OCI-LY3 (cell line): ENCODE measurements at regions not wholly inside any gene's neighbourhood (a gene's known extent, or its start where the extent isn't known, plus 50 kb on each side); places are given as distances from the start of the nearest gene placed in this dataset.

Experiments used
- H2AFZ ChIP-seq: fragments of 200-600, 300-600 bp; shearing (Covaris generic); 2 replicates; pipeline ENCODE4 v1.6.0; 2014; ENCODE audit warnings: antibody characterized with exemption, low read depth, low read length
- H3K27ac ChIP-seq: fragments of 200-600, 300-600 bp; sonication (generic); 2 replicates; pipeline ENCODE4 v1.5.1; 2014; ENCODE audit warnings: mild to moderate bottlenecking, low read length, moderate library complexity, mixed read lengths
- H3K27me3 ChIP-seq: fragments of 200-600, 300-600 bp; sonication (generic); 2 replicates; pipeline ENCODE4 v1.6.1; 2014; ENCODE audit warnings: low read depth, low read length, mixed read lengths
- H3K36me3 ChIP-seq: fragments of 200-600, 300-600 bp; sonication (generic); replicated peaks from 2 replicates; pipeline ENCODE3; 2014; ENCODE audit warnings: low read depth, low read length, mixed read lengths
- H3K4me1 ChIP-seq: fragments of 300-600, 200-600 bp; sonication (generic); 2 replicates; pipeline ENCODE4 v1.6.1; 2014; ENCODE audit warnings: low read length, mixed read lengths
- H3K4me2 ChIP-seq: fragments of 200-600, 300-600 bp; sonication (generic); 2 replicates; pipeline ENCODE4 v1.6.1; 2014; ENCODE audit warnings: low read length, mixed read lengths
- H3K4me3 ChIP-seq: fragments of 300-600, 200-600 bp; sonication (generic); 2 replicates; pipeline ENCODE4 v1.5.1; 2014; ENCODE audit warnings: antibody characterized with exemption, mild to moderate bottlenecking, low read length, moderate library complexity
- H3K79me2 ChIP-seq: fragments of 300-600, 200-600 bp; shearing (Covaris generic); 2 replicates; pipeline ENCODE4 v1.6.1; 2014; ENCODE audit warnings: mild to moderate bottlenecking, low read length, mixed read lengths
- H3K9ac ChIP-seq: fragments of 300-600, 200-600 bp; shearing (Covaris generic); 2 replicates; pipeline ENCODE4 v1.6.0; 2014; ENCODE audit warnings: mild to moderate bottlenecking, low read length, moderate library complexity
- H3K9me3 ChIP-seq: fragments of 200-600, 300-600 bp; shearing (Covaris generic); 2 replicates; pipeline ENCODE4 v1.6.1; 2014; ENCODE audit warnings: low read length, mixed read lengths; ENCODE audit not compliant: insufficient read depth
- H4K20me1 ChIP-seq: fragments of 200-600, 300-600 bp; sonication (generic); 2 replicates; pipeline ENCODE4 v1.6.1; 2016; ENCODE audit warnings: low read length, mixed read lengths; ENCODE audit not compliant: insufficient read depth
- EZH2phosphoT487 ChIP-seq: fragments of 200-600 bp; shearing (Covaris generic); IDR thresholded peaks from 2 replicates; pipeline ENCODE4 v1.6.1; 2018; ENCODE audit warnings: antibody characterized with exemption, mixed run types, low read depth
- TF ChIP-seq, protein P1 (sequence below): fragments of 200-600, 300-600 bp; sonication (generic); IDR thresholded peaks from 2 replicates; pipeline ENCODE4 v1.5.1; 2014; ENCODE audit warnings: antibody characterized with exemption, low read length, low read depth

DNA sequence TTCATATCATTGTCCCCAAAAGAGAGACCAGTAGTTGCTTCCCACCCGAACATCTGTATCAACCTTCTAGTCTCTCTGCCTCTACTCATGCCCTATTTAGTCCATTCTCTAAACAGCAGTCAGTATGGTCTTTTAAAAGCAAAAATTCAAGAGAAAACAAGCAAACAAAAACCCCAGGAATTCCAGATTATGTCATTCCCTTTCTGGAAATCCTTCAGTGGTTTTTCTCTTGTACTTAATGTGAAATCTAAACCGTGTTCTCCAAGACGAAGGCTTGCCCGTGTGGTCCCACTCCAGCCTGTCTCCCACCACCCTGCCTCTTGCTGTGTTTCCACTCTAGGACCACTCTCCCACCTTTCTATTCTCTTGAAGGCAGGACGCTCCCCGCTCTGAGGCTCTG lies 90.8 kb downstream of the TMEM30B start:
- H4K20me1 ChIP-seq = no peaks in the 10 kb centered on the region
- H3K9ac ChIP-seq = no peak overlapping the region
- no peak for TF ChIP-seq EZH2phosphoT487
- TF ChIP-seq, protein P1, sequence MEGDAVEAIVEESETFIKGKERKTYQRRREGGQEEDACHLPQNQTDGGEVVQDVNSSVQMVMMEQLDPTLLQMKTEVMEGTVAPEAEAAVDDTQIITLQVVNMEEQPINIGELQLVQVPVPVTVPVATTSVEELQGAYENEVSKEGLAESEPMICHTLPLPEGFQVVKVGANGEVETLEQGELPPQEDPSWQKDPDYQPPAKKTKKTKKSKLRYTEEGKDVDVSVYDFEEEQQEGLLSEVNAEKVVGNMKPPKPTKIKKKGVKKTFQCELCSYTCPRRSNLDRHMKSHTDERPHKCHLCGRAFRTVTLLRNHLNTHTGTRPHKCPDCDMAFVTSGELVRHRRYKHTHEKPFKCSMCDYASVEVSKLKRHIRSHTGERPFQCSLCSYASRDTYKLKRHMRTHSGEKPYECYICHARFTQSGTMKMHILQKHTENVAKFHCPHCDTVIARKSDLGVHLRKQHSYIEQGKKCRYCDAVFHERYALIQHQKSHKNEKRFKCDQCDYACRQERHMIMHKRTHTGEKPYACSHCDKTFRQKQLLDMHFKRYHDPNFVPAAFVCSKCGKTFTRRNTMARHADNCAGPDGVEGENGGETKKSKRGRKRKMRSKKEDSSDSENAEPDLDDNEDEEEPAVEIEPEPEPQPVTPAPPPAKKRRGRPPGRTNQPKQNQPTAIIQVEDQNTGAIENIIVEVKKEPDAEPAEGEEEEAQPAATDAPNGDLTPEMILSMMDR = no peak
- no peaks in the 10 kb centered on the region for H3K9me3 ChIP-seq
- peaks cover 7% of the 10 kb centered on the region; the same call in 1 of the 2 replicates for H3K4me1 ChIP-seq
- no peak overlapping the region for H3K4me3 ChIP-seq
- H3K27me3 ChIP-seq = peaks cover 10% of the 10 kb centered on the region
- H3K79me2 ChIP-seq = no peaks in the 10 kb centered on the region
- no peaks in the 10 kb centered on the region for H3K36me3 ChIP-seq
- no peak overlapping the region for H3K27ac ChIP-seq
- no peak overlapping the region for H3K4me2 ChIP-seq
- H2AFZ ChIP-seq = no peak overlapping the region

DNA sequence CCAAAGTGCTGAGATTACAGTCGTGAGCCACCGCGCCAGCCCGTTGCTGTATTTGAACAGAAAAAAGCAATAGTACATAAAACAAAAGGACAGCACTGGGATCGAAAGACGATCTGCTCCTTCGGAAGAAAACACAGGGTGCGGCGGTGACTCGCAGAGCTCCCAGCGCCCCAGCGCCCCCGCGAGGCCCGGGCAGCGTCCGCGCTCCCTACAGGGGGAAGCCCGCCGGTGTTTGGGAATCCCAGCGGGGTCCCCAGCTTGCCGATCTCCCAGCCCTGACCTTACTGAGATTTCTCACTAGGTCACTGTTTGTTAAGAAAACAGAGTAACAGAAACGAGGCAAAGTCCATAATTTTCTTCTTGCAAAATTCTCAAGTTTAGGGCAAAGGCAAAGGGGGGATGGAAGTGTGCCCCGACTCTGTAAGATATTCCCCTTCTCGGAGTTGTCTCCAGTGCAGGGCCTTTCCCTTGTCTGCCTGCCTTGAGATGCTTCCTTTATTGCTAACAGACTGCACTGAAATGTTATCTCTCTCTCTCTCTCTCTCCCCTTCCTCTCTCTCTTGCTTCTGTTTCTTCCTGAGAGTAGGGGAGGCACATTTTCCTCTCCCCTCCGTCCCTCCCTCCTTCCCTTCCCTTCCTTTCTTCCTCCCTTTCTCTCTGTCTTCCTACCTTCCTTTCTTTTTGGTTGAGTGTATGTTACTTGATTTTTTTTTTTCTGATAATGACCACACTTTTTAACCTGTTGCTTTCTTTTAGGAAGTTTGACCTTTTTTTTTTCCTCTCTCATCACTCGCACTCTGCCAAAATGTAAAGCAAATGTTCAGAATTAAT lies 91.9 kb downstream of the TMEM30B start:
- H3K79me2 ChIP-seq = no peaks in the 10 kb centered on the region
- TF ChIP-seq, protein P1 = peak; percentile 64
- no peak for TF ChIP-seq EZH2phosphoT487
- peak overlapping the region; percentile 77 for H3K4me3 ChIP-seq
- no peaks in the 10 kb centered on the region for H4K20me1 ChIP-seq
- peaks cover 7% of the 10 kb centered on the region; the same call in 1 of the 2 replicates for H3K4me1 ChIP-seq
- H3K9me3 ChIP-seq = no peaks in the 10 kb centered on the region
- H3K9ac ChIP-seq = peak overlapping the region; percentile 36
- no peak overlapping the region for H3K27ac ChIP-seq
- H3K4me2 ChIP-seq = peak overlapping the region; percentile 64
- peaks cover 16% of the 10 kb centered on the region for H3K27me3 ChIP-seq
- peak overlapping the region; percentile 71; the same call in 1 of the 2 replicates for H2AFZ ChIP-seq
- no peaks in the 10 kb centered on the region for H3K36me3 ChIP-seq

DNA sequence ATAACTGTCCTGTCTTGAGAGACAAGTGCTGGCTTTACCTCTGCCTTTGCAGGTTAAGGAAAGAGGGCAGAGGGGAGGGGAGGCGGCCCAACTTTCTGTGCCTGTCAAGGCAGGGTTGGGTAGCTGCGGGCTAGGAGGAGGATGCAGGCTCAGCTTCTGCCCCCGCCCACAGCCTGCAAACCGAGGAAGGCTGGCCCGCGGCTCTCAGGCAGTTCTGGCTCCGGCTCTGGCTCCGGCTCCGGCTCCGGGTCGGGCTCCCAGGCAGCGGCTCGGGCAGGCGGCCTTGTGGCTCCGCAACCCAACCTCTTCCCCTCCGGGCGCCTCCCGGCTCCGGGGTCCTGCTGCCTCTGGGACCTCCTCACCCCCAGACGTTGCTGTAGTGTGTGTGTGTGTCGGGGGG lies 92.9 kb downstream of the TMEM30B start:
- Histone ChIP-seq H3K9me3 (no peaks in the 10 kb centered on the region), H3K27ac (no peak overlapping the region), H3K36me3 (no peaks in the 10 kb centered on the region), H2AFZ (no peak overlapping the region), H3K79me2 (no peaks in the 10 kb centered on the region), H3K4me1 (peaks cover 7% of the 10 kb centered on the region; the same call in 1 of the 2 replicates), H3K4me2 (no peak overlapping the region), H3K9ac (no peak overlapping the region), H3K4me3 (no peak overlapping the region), H3K27me3 (peaks cover 16% of the 10 kb centered on the region), H4K20me1 (no peaks in the 10 kb centered on the region)
- no peak for TF ChIP-seq EZH2phosphoT487
- TF ChIP-seq, protein P1 = no peak

- H3K4me2 ChIP-seq = no peak overlapping the region
- H3K27ac ChIP-seq = no peak overlapping the region
Observed at GRCh38 chr14:61187196-61187905, 93.8 kb downstream of the TMEM30B start.

More at GRCh38 chr14:61187196-61187905, 93.8 kb downstream of the TMEM30B start:
- Histone ChIP-seq H3K27me3 (peaks cover 16% of the 10 kb centered on the region), H3K9ac (no peak overlapping the region), H3K4me1 (peaks cover 7% of the 10 kb centered on the region; the same call in 1 of the 2 replicates), H3K79me2 (no peaks in the 10 kb centered on the region), H4K20me1 (no peaks in the 10 kb centered on the region), H3K36me3 (no peaks in the 10 kb centered on the region), H3K9me3 (no peaks in the 10 kb centered on the region), H2AFZ (no peak overlapping the region), H3K4me3 (no peak overlapping the region)
- no peak for TF ChIP-seq EZH2phosphoT487
- TF ChIP-seq, protein P1 = no peak
